ENCODE measurements at regions not wholly inside any gene's neighbourhood (a gene's known extent, or its start where the extent isn't known, plus 50 kb on each side); places are given as distances from the start of the nearest gene placed in this dataset.
"Not testable (repeated sequence)": the region's sequence is repeated elsewhere in the genome, so short reads cannot be mapped to it uniquely, and the experiment has no call there.

- not testable (repeated sequence) for H3K36me3 ChIP-seq (ENCODE audit: control insufficient read depth in 2 of 2, insufficient read depth in 2 of 2, low read length in 1 of 2); DNase-seq (ENCODE audit: low read depth in 6 of 9, low spot score in 9 of 9); H3K27me3 ChIP-seq (ENCODE audit: control insufficient read depth in 2 of 2, insufficient read depth in 1 of 2, low read length in 1 of 2); H3K27ac ChIP-seq (ENCODE audit: low read depth in 1 of 2, low read length in 1 of 2); H3K4me1 ChIP-seq (ENCODE audit: control insufficient read depth in 2 of 2, insufficient read depth in 2 of 2, low read length in 2 of 2); H3K9me3 ChIP-seq (ENCODE audit: control insufficient read depth in 2 of 2, insufficient read depth in 1 of 2, low read length in 1 of 2); H3K4me3 ChIP-seq (ENCODE audit: low read length in 2 of 2)
- WGBS: 93% methylated on average over 1 of the region's 1 CpG
Measured at GRCh38 chr5:101290761-101291160, 387.7 kb upstream of the ST8SIA4 start.

- H3K9me3 ChIP-seq (ENCODE audit: control insufficient read depth in 2 of 2, insufficient read depth in 1 of 2, low read length in 1 of 2): no peaks in the 10 kb centered on the region
- WGBS: 94% methylated on average over 7 of the region's 7 CpGs
- H3K36me3 ChIP-seq (ENCODE audit: control insufficient read depth in 2 of 2, insufficient read depth in 2 of 2, low read length in 1 of 2): no peaks in the 10 kb centered on the region
- H3K4me1 ChIP-seq (ENCODE audit: control insufficient read depth in 2 of 2, insufficient read depth in 2 of 2, low read length in 2 of 2): no peaks in the 10 kb centered on the region
- no peak overlapping the region for H3K27ac ChIP-seq (ENCODE audit: low read depth in 1 of 2, low read length in 1 of 2)
- H3K4me3 ChIP-seq (ENCODE audit: low read length in 2 of 2): no peak overlapping the region
- no peaks in the 10 kb centered on the region for H3K27me3 ChIP-seq (ENCODE audit: control insufficient read depth in 2 of 2, insufficient read depth in 1 of 2, low read length in 1 of 2)
- DNase-seq (ENCODE audit: low read depth in 6 of 9, low spot score in 9 of 9): no peak
Measured at GRCh38 chr5:101288633-101289032, 385.6 kb upstream of the ST8SIA4 start.

- DNase-seq (ENCODE audit: low read depth in 6 of 9, low spot score in 9 of 9): no peak
- Histone ChIP-seq H3K27me3 (ENCODE audit: control insufficient read depth in 2 of 2, insufficient read depth in 1 of 2, low read length in 1 of 2) (no peaks in the 10 kb centered on the region), H3K4me1 (ENCODE audit: control insufficient read depth in 2 of 2, insufficient read depth in 2 of 2, low read length in 2 of 2) (no peaks in the 10 kb centered on the region), H3K36me3 (ENCODE audit: control insufficient read depth in 2 of 2, insufficient read depth in 2 of 2, low read length in 1 of 2) (no peaks in the 10 kb centered on the region), H3K27ac (ENCODE audit: low read depth in 1 of 2, low read length in 1 of 2) (no peak overlapping the region), H3K4me3 (ENCODE audit: low read length in 2 of 2) (no peak overlapping the region), H3K9me3 (ENCODE audit: control insufficient read depth in 2 of 2, insufficient read depth in 1 of 2, low read length in 1 of 2) (no peaks in the 10 kb centered on the region)
- WGBS: 95% methylated on average over 1 of the region's 1 CpG
Measured at GRCh38 chr5:101284736-101285375, 381.8 kb upstream of the ST8SIA4 start.

GRCh38 chr5:101283938-101284337, 380.9 kb upstream of the ST8SIA4 start:
- H3K27ac ChIP-seq (ENCODE audit: low read depth in 1 of 2, low read length in 1 of 2); H3K36me3 ChIP-seq (ENCODE audit: control insufficient read depth in 2 of 2, insufficient read depth in 2 of 2, low read length in 1 of 2); H3K27me3 ChIP-seq (ENCODE audit: control insufficient read depth in 2 of 2, insufficient read depth in 1 of 2, low read length in 1 of 2); H3K4me3 ChIP-seq (ENCODE audit: low read length in 2 of 2); H3K9me3 ChIP-seq (ENCODE audit: control insufficient read depth in 2 of 2, insufficient read depth in 1 of 2, low read length in 1 of 2); DNase-seq (ENCODE audit: low read depth in 6 of 9, low spot score in 9 of 9); H3K4me1 ChIP-seq (ENCODE audit: control insufficient read depth in 2 of 2, insufficient read depth in 2 of 2, low read length in 2 of 2): not testable (repeated sequence)
- 95% methylated on average over 3 of the region's 3 CpGs for WGBS

GRCh38 chr5:101278917-101279316, 375.8 kb upstream of the ST8SIA4 start:
- H3K9me3 ChIP-seq (ENCODE audit: control insufficient read depth in 2 of 2, insufficient read depth in 1 of 2, low read length in 1 of 2): no peaks in the 10 kb centered on the region
- no peaks in the 10 kb centered on the region for H3K36me3 ChIP-seq (ENCODE audit: control insufficient read depth in 2 of 2, insufficient read depth in 2 of 2, low read length in 1 of 2)
- 96% methylated on average over 2 of the region's 2 CpGs for WGBS
- H3K27ac ChIP-seq (ENCODE audit: low read depth in 1 of 2, low read length in 1 of 2): no peak overlapping the region
- no peaks in the 10 kb centered on the region for H3K4me1 ChIP-seq (ENCODE audit: control insufficient read depth in 2 of 2, insufficient read depth in 2 of 2, low read length in 2 of 2)
- no peaks in the 10 kb centered on the region for H3K27me3 ChIP-seq (ENCODE audit: control insufficient read depth in 2 of 2, insufficient read depth in 1 of 2, low read length in 1 of 2)
- H3K4me3 ChIP-seq (ENCODE audit: low read length in 2 of 2): no peak overlapping the region
- no peak for DNase-seq (ENCODE audit: low read depth in 6 of 9, low spot score in 9 of 9)

- Histone ChIP-seq H3K27ac (ENCODE audit: low read depth in 1 of 2, low read length in 1 of 2) (no peak overlapping the region), H3K27me3 (ENCODE audit: control insufficient read depth in 2 of 2, insufficient read depth in 1 of 2, low read length in 1 of 2) (no peaks in the 10 kb centered on the region), H3K36me3 (ENCODE audit: control insufficient read depth in 2 of 2, insufficient read depth in 2 of 2, low read length in 1 of 2) (no peaks in the 10 kb centered on the region), H3K4me3 (ENCODE audit: low read length in 2 of 2) (no peak overlapping the region), H3K4me1 (ENCODE audit: control insufficient read depth in 2 of 2, insufficient read depth in 2 of 2, low read length in 2 of 2) (no peaks in the 10 kb centered on the region), H3K9me3 (ENCODE audit: control insufficient read depth in 2 of 2, insufficient read depth in 1 of 2, low read length in 1 of 2) (no peaks in the 10 kb centered on the region)
- DNase-seq (ENCODE audit: low read depth in 6 of 9, low spot score in 9 of 9): no peak
- 90% methylated on average over 5 of the region's 5 CpGs for WGBS
Measured at GRCh38 chr5:101278011-101278687, 375.1 kb upstream of the ST8SIA4 start.

- 79% methylated on average over 2 of the region's 2 CpGs for WGBS
- no peaks in the 10 kb centered on the region for H3K36me3 ChIP-seq (ENCODE audit: control insufficient read depth in 2 of 2, insufficient read depth in 2 of 2, low read length in 1 of 2)
- no peaks in the 10 kb centered on the region for H3K9me3 ChIP-seq (ENCODE audit: control insufficient read depth in 2 of 2, insufficient read depth in 1 of 2, low read length in 1 of 2)
- H3K4me3 ChIP-seq (ENCODE audit: low read length in 2 of 2): no peak overlapping the region
- H3K27me3 ChIP-seq (ENCODE audit: control insufficient read depth in 2 of 2, insufficient read depth in 1 of 2, low read length in 1 of 2): no peaks in the 10 kb centered on the region
- DNase-seq (ENCODE audit: low read depth in 6 of 9, low spot score in 9 of 9): no peak
- no peaks in the 10 kb centered on the region for H3K4me1 ChIP-seq (ENCODE audit: control insufficient read depth in 2 of 2, insufficient read depth in 2 of 2, low read length in 2 of 2)
- H3K27ac ChIP-seq (ENCODE audit: low read depth in 1 of 2, low read length in 1 of 2): no peak overlapping the region
Measured at GRCh38 chr5:101271945-101272344, 368.9 kb upstream of the ST8SIA4 start.

- DNase-seq (ENCODE audit: low read depth in 6 of 9, low spot score in 9 of 9): no peak
- Histone ChIP-seq H3K4me1 (ENCODE audit: control insufficient read depth in 2 of 2, insufficient read depth in 2 of 2, low read length in 2 of 2) (no peaks in the 10 kb centered on the region), H3K27me3 (ENCODE audit: control insufficient read depth in 2 of 2, insufficient read depth in 1 of 2, low read length in 1 of 2) (no peaks in the 10 kb centered on the region), H3K4me3 (ENCODE audit: low read length in 2 of 2) (no peak overlapping the region), H3K9me3 (ENCODE audit: control insufficient read depth in 2 of 2, insufficient read depth in 1 of 2, low read length in 1 of 2) (no peaks in the 10 kb centered on the region), H3K27ac (ENCODE audit: low read depth in 1 of 2, low read length in 1 of 2) (no peak overlapping the region), H3K36me3 (ENCODE audit: control insufficient read depth in 2 of 2, insufficient read depth in 2 of 2, low read length in 1 of 2) (no peaks in the 10 kb centered on the region)
- 84% methylated on average over 2 of the region's 2 CpGs for WGBS
Measured at GRCh38 chr5:101271416-101271815, 368.3 kb upstream of the ST8SIA4 start.

GRCh38 chr5:101260857-101261256, 357.8 kb upstream of the ST8SIA4 start:
- H3K27me3 ChIP-seq (ENCODE audit: control insufficient read depth in 2 of 2, insufficient read depth in 1 of 2, low read length in 1 of 2): no peaks in the 10 kb centered on the region
- H3K4me3 ChIP-seq (ENCODE audit: low read length in 2 of 2): no peak overlapping the region
- H3K27ac ChIP-seq (ENCODE audit: low read depth in 1 of 2, low read length in 1 of 2): no peak overlapping the region
- no peaks in the 10 kb centered on the region for H3K9me3 ChIP-seq (ENCODE audit: control insufficient read depth in 2 of 2, insufficient read depth in 1 of 2, low read length in 1 of 2)
- WGBS: 94% methylated on average over 9 of the region's 9 CpGs
- no peaks in the 10 kb centered on the region for H3K4me1 ChIP-seq (ENCODE audit: control insufficient read depth in 2 of 2, insufficient read depth in 2 of 2, low read length in 2 of 2)
- no peaks in the 10 kb centered on the region for H3K36me3 ChIP-seq (ENCODE audit: control insufficient read depth in 2 of 2, insufficient read depth in 2 of 2, low read length in 1 of 2)
- no peak for DNase-seq (ENCODE audit: low read depth in 6 of 9, low spot score in 9 of 9)

Data from thymus (tissue), 11 donors.